GM12878 (cell line): ENCODE measurements at regions not wholly inside any gene's neighbourhood (a gene's known extent, or its start where the extent isn't known, plus 50 kb on each side); places are given as distances from the start of the nearest gene placed in this dataset.
A peak's percentile ranks its signal among the peaks of the same experiment; 100 is the strongest.

Experiments
- ATAC-seq: fragments of 200-7000 bp; cut with Tn5 transposase; 3 replicates; pipeline ENCODE4 v1.9.1; 2020; ENCODE audit warnings: mild to moderate bottlenecking, moderate library complexity
- BruUV-seq: library from RNA; stranded (reverse); fragments of 400-500 nt; replicated peaks from 2 replicates; lab custom pipeline; 2021; lab: Mats Ljungman, UMichigan
- CTCF ChIA-PET: fragments of 300-600 bp; sonication (Branson Sonifier 250); formaldehyde crosslinking; extraction: SDS; loops from one replicate; lab custom pipeline; 2021; ENCODE audit warnings: inconsistent platforms; lab: Yijun Ruan, JAX
- POLR2A ChIA-PET: fragments of 350-600 bp; formaldehyde crosslinking; extraction: SDS; loops from one replicate; lab custom pipeline; 2021; ENCODE audit warnings: inconsistent platforms; lab: Charles Lee
- RAD21 ChIA-PET: fragments of 300-600 bp; sonication (Branson Sonifier 250); formaldehyde crosslinking; loops from one replicate; lab custom pipeline; 2023; ENCODE audit warnings: antibody characterized with exemption; ENCODE audit not compliant: unreplicated experiment; lab: Charles Lee
- SMC1A ChIA-PET: fragments of 300-600 bp; sonication (Branson Sonifier 250); formaldehyde crosslinking; loops from one replicate; lab custom pipeline; 2023; ENCODE audit not compliant: unreplicated experiment, uncharacterized antibody; lab: Charles Lee
- DNase-seq: peaks from one replicate; pipeline ENCODE4 v3.0.0-alpha.2; 2011; ENCODE audit warnings: low read depth, low spot score
- FAIRE-seq: peaks from 3 replicates; lab custom pipeline; 2011; peaks lifted over from hg19 to GRCh38; lab: Jason Lieb, UNC
- H2AFZ ChIP-seq: 2 replicates; pipeline ENCODE4 v1.6.0; 2011; ENCODE audit warnings: low read depth, low read length, control low read depth; ENCODE audit not compliant: control insufficient read depth
- H3K27ac ChIP-seq: 2 replicates; pipeline ENCODE4 v1.5.1; 2011; ENCODE audit warnings: control low read depth; ENCODE audit not compliant: control insufficient read depth, insufficient read depth
- H3K27me3 ChIP-seq, 2 experiments: replicated peaks in 1 of 2; 2 replicates each; pipeline versions ENCODE4 v1.6.0 to v1.6.1; 2011; ENCODE audit warnings: low read length in 1 of 2; ENCODE audit not compliant: control insufficient read depth in 2 of 2, insufficient read depth in 2 of 2
- H3K36me3 ChIP-seq, 2 experiments: 2 replicates each; pipeline ENCODE4 v1.5.1; 2011; ENCODE audit warnings: low read length in 1 of 2; ENCODE audit not compliant: control insufficient read depth in 2 of 2, insufficient read depth in 2 of 2
- H3K4me1 ChIP-seq: 2 replicates; pipeline ENCODE4 v1.6.1; 2011; ENCODE audit warnings: mild to moderate bottlenecking, low read length, moderate library complexity, mixed read lengths; ENCODE audit not compliant: control insufficient read depth, insufficient read depth
- H3K4me2 ChIP-seq: 2 replicates; pipeline ENCODE4 v1.6.0; 2011; ENCODE audit warnings: control low read depth; ENCODE audit not compliant: control insufficient read depth, insufficient read depth
- H3K4me3 ChIP-seq: fragments of 200-600 bp; sonication (generic); 2 replicates; pipeline ENCODE4 v1.5.1; 2016
- H3K79me2 ChIP-seq: 2 replicates; pipeline ENCODE4 v1.6.0; 2011; ENCODE audit warnings: low read length; ENCODE audit not compliant: control insufficient read depth, insufficient read depth
- H3K9ac ChIP-seq: 2 replicates; pipeline ENCODE4 v1.8.0; 2011; ENCODE audit warnings: low read length, control low read depth, mixed read lengths; ENCODE audit not compliant: control insufficient read depth, insufficient read depth
- H3K9me3 ChIP-seq: replicated peaks from 3 replicates; pipeline ENCODE4 v1.5.1; 2011; ENCODE audit warnings: mild to moderate bottlenecking, low read length; ENCODE audit not compliant: control insufficient read depth, insufficient read depth
- H4K20me1 ChIP-seq: 2 replicates; pipeline ENCODE4 v1.6.0; 2011; ENCODE audit not compliant: control insufficient read depth, insufficient read depth
- ASH2L ChIP-seq: fragments of 300-600, 200-600 bp; sonication (generic); IDR thresholded peaks from 2 replicates; pipeline ENCODE4 v1.6.1; 2017; ENCODE audit warnings: low read depth, mild to moderate bottlenecking, borderline replicate concordance
- BCL11A ChIP-seq: IDR thresholded peaks from 2 replicates; pipeline ENCODE4 v1.6.1; 2011; ENCODE audit warnings: low read depth, low read length
- CEBPB ChIP-seq, 2 experiments: fragments of 150-350 bp in 1 of 2; IDR thresholded peaks; 2 replicates each; pipeline ENCODE4 v1.6.1; 2012 to 2014; ENCODE audit warnings: low read depth in 2 of 2, low read length in 2 of 2, borderline replicate concordance in 1 of 2, inconsistent platforms in 1 of 2
- CHD2 ChIP-seq: IDR thresholded peaks from 2 replicates; pipeline ENCODE4 v1.6.1; 2011; ENCODE audit warnings: low read depth, low read length, improper control_type of control experiment, borderline replicate concordance
- CREM ChIP-seq: IDR thresholded peaks from 2 replicates; pipeline ENCODE4 v1.6.1; 2014; ENCODE audit warnings: antibody characterized with exemption, low read depth
- DPF2 ChIP-seq: fragments of 450-650 bp; IDR thresholded peaks from 2 replicates; pipeline ENCODE4 v1.6.1; 2017; ENCODE audit warnings: mild to moderate bottlenecking
- E2F8 ChIP-seq: fragments of 450-650 bp; IDR thresholded peaks from 2 replicates; pipeline ENCODE4 v1.6.1; 2018; ENCODE audit warnings: mild to moderate bottlenecking, low read depth, moderate library complexity; ENCODE audit not compliant: partially characterized antibody
- IRF5 ChIP-seq: fragments of 450-650 bp; IDR thresholded peaks from 2 replicates; pipeline ENCODE4 v1.6.1; 2017; ENCODE audit warnings: borderline replicate concordance
- KAT2A ChIP-seq: conservative IDR thresholded peaks from 2 replicates; pipeline ENCODE4 v1.6.1; 2011; ENCODE audit warnings: low read depth, low read length; ENCODE audit not compliant: control insufficient read depth
- MEF2B ChIP-seq: fragments of 450-650 bp; IDR thresholded peaks from 2 replicates; pipeline ENCODE4 v1.6.1; 2018; ENCODE audit warnings: mild to moderate bottlenecking, moderate library complexity; ENCODE audit not compliant: partially characterized antibody, poor library complexity, severe bottlenecking
- NFYA ChIP-seq: IDR thresholded peaks from 2 replicates; pipeline ENCODE4 v1.6.1; 2011; ENCODE audit warnings: low read depth, mild to moderate bottlenecking, low read length, improper control_type of control experiment, borderline replicate concordance
- RAD21 ChIP-seq: IDR thresholded peaks from 2 replicates; pipeline ENCODE4 v1.6.1; 2011; ENCODE audit warnings: mild to moderate bottlenecking, low read depth, low read length, moderate library complexity; ENCODE audit not compliant: insufficient read depth
- RAD51 ChIP-seq: fragments of 450-650 bp; IDR thresholded peaks from 2 replicates; pipeline ENCODE4 v1.6.1; 2016; ENCODE audit warnings: moderate library complexity, mild to moderate bottlenecking, inconsistent platforms
- RFX5 ChIP-seq: IDR thresholded peaks from 2 replicates; pipeline ENCODE4 v1.6.1; 2011; ENCODE audit warnings: low read depth, low read length, improper control_type of control experiment
- SRF ChIP-seq, 2 experiments: IDR thresholded peaks; 2 replicates each; pipeline ENCODE4 v1.6.1; 2011; ENCODE audit warnings: low read depth in 2 of 2, low read length in 2 of 2, mild to moderate bottlenecking in 1 of 2, moderate library complexity in 1 of 2
- SUZ12 ChIP-seq: fragments of 200-600 bp; sonication (generic); IDR thresholded peaks from one replicate; pipeline ENCODE4 v1.6.1; 2018; ENCODE audit warnings: antibody characterized with exemption, mild to moderate bottlenecking; ENCODE audit not compliant: unreplicated experiment
- TCF12 ChIP-seq: IDR thresholded peaks from 2 replicates; pipeline ENCODE4 v1.6.1; 2011; ENCODE audit warnings: low read depth, mild to moderate bottlenecking, low read length
- WRNIP1 ChIP-seq: IDR thresholded peaks from 2 replicates; pipeline ENCODE4 v1.6.1; 2011; ENCODE audit warnings: low read depth, low read length, improper control_type of control experiment, borderline replicate concordance
- ZNF207 ChIP-seq: fragments of 450-650 bp; IDR thresholded peaks from 2 replicates; pipeline ENCODE4 v1.6.1; 2014; ENCODE audit warnings: antibody characterized with exemption, mild to moderate bottlenecking, borderline replicate concordance
- ZSCAN29 ChIP-seq: fragments of 450-650 bp; IDR thresholded peaks from 2 replicates; pipeline ENCODE4 v1.6.1; 2017; ENCODE audit warnings: mild to moderate bottlenecking, moderate library complexity
- WGBS: methylation state at CpG from one replicate; pipeline ENCODE4 v1.1.6; 2016; ENCODE audit warnings: low lambda C conversion rate; ENCODE audit not compliant: insufficient replicate concordance, insufficient coverage; ENCODE audit errors: missing lambda C conversion rate; 5-methylcytosine and 5-hydroxymethylcytosine counted together
- in situ Hi-C: fragments of 300-500 bp; cut with MboI; formaldehyde crosslinking; loops from 9 replicates; pipeline ENCODE4 v1.14.3; 2018; ENCODE audit warnings: mixed read lengths
- intact Hi-C: fragments of 100-400 bp; cut with micrococcal nuclease; formaldehyde crosslinking; loops from one replicate; pipeline ENCODE4 v1.14.2; 2022; ENCODE audit not compliant: unreplicated experiment
- TF ChIP-seq, protein P1 (sequence below): IDR thresholded peaks from 2 replicates; pipeline ENCODE4 v1.6.1; 2012; ENCODE audit warnings: low read depth, low read length, improper control_type of control experiment

DNA sequence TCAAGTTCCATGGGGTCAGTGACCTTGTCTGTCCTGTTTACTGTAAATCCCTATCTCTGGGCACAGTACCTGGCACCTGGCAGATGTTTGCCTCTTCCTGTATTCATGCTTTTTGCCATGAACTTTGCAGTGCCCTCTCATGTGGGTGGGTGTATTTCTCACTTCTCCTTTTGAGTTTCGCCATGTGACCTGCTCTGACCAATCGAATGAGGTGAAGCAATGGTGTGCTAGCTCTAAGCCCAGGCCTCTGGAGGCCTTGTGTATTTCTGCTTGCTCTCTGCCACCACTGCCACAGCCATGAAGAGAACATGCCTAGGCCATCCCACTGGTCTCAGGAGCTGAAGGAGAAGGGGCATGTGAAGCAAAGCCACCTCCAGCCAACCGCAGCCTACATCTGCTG lies 185.5 kb upstream of the ZC3H12A start:
- H4K20me1 ChIP-seq: no peaks in the 10 kb centered on the region
- H3K4me3 ChIP-seq: no peak overlapping the region; the same call in 1 of the 2 replicates
- H3K27ac ChIP-seq: peak overlapping the region; percentile 97
- H3K9ac ChIP-seq: peak overlapping the region; percentile 55; the same call in 1 of the 2 replicates
- 2% methylated on average over 3 of the region's 3 CpGs for WGBS
- intact Hi-C loops: no loop called here
- ChIA-PET POLR2A (no interaction called here), RAD21 (interaction anchor here (0.7 kb wide), 1 partner anchor 38 kb away, joined by 3 read pairs; no protein-coding TSS in a partner anchor), CTCF (no interaction called here), SMC1A (interaction anchor here (1.0 to 1.5 kb wide), 4 partner anchors 12 to 308 kb away, joined by 3 to 6 read pairs (median 4); no protein-coding TSS in a partner anchor)
- BruUV-seq: no TSS peak
- peak; percentile 99 for ATAC-seq
- H3K9me3 ChIP-seq: peaks cover 9% of the 10 kb centered on the region; the same call in 2 of the 3 replicates
- peak; percentile 96 for FAIRE-seq
- DNase-seq: peak; percentile 99
- no peaks in the 10 kb centered on the region for H3K79me2 ChIP-seq
- in situ Hi-C loops: no loop called here
- H3K4me1 ChIP-seq: peaks cover 39% of the 10 kb centered on the region
- H3K27me3 ChIP-seq: no peaks in the 10 kb centered on the region
- H3K4me2 ChIP-seq: peak overlapping the region; percentile 69
- peak overlapping the region; percentile 81 for H2AFZ ChIP-seq
- no peaks in the 10 kb centered on the region for H3K36me3 ChIP-seq
- no peak for TF ChIP-seq KAT2A
- TF ChIP-seq BCL11A: peak; percentile 90
- TF ChIP-seq CHD2: peak; percentile 62; the same call in 1 of the 2 replicates
- peak; percentile 82 for TF ChIP-seq MEF2B
- TF ChIP-seq DPF2: peak; percentile 98
- TF ChIP-seq NFYA: no peak
- TF ChIP-seq, protein P1, sequence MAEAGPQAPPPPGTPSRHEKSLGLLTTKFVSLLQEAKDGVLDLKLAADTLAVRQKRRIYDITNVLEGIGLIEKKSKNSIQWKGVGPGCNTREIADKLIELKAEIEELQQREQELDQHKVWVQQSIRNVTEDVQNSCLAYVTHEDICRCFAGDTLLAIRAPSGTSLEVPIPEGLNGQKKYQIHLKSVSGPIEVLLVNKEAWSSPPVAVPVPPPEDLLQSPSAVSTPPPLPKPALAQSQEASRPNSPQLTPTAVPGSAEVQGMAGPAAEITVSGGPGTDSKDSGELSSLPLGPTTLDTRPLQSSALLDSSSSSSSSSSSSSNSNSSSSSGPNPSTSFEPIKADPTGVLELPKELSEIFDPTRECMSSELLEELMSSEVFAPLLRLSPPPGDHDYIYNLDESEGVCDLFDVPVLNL: no peak
- TF ChIP-seq CREM: peak; percentile 85
- no peak for TF ChIP-seq ZSCAN29
- TF ChIP-seq RFX5: no peak
- TF ChIP-seq WRNIP1: no peak
- TF ChIP-seq ASH2L: no peak
- no peak for TF ChIP-seq SUZ12
- no peak for TF ChIP-seq SRF (IDR thresholded peaks at IDR 0.05; ENCODE audit: low read depth in 2 of 2, low read length in 2 of 2)
- TF ChIP-seq RAD51: peak; percentile 96
- TF ChIP-seq TCF12: peak; percentile 94
- no peak for TF ChIP-seq E2F8
- TF ChIP-seq CEBPB (IDR thresholded peaks at IDR 0.05; ENCODE audit: borderline replicate concordance in 1 of 2, low read depth in 2 of 2, low read length in 2 of 2): no peak
- TF ChIP-seq IRF5: no peak
- no peak for TF ChIP-seq ZNF207
- no peak for TF ChIP-seq RAD21
